Heart right ventricle (tissue), 16 donors: ENCODE measurements at regions not wholly inside any gene's neighbourhood (a gene's known extent, or its start where the extent isn't known, plus 50 kb on each side); places are given as distances from the start of the nearest gene placed in this dataset.
"Not testable (repeated sequence)": the region's sequence is repeated elsewhere in the genome, so short reads cannot be mapped to it uniquely, and the experiment has no call there.

Experiments
- ATAC-seq, 8 donors: fragments of 200-7000 bp; cut with Tn5 transposase; one replicate each; pipeline ENCODE4 v1.9.1; 2020; ENCODE audit warnings: mild to moderate bottlenecking in 8 of 8, moderate library complexity in 8 of 8, moderate number of reproducible peaks in 1 of 8
- DNase-seq, 2 donors: peaks; one replicate each; pipeline ENCODE4 v3.0.0-alpha.2; 2020
- H3K27ac ChIP-seq, 10 donors: fragments of 200-600 bp; sonication (generic) in 2 of 10; one replicate each; pipeline versions ENCODE4 v1.5.0 to v1.8.0; 2020 to 2022; ENCODE audit warnings: mild to moderate bottlenecking in 3 of 10
- H3K27me3 ChIP-seq, 7 donors: fragments of 200-600 bp; one replicate each; pipeline ENCODE4 v1.8.0; 2021 to 2022; ENCODE audit warnings: mild to moderate bottlenecking in 2 of 7
- H3K36me3 ChIP-seq, 9 donors: fragments of 200-600 bp; sonication (generic) in 1 of 9; one replicate each; pipeline versions ENCODE4 v1.5.0 to v1.8.0; 2020 to 2022; ENCODE audit warnings: mild to moderate bottlenecking in 2 of 9
- H3K4me1 ChIP-seq, 9 donors: fragments of 200-600 bp; sonication (generic) in 1 of 9; one replicate each; pipeline versions ENCODE4 v1.5.0 to v1.8.0; 2020 to 2022; ENCODE audit warnings: mild to moderate bottlenecking in 4 of 9
- H3K4me3 ChIP-seq, 10 donors: fragments of 200-600 bp; sonication (generic) in 2 of 10; one replicate each; pipeline versions ENCODE4 v1.5.0 to v1.8.0; 2020 to 2022; ENCODE audit warnings: mild to moderate bottlenecking in 7 of 10, moderate library complexity in 2 of 10
- H3K9me3 ChIP-seq, 11 donors: fragments of 200-600 bp in 10 of 11; sonication (generic) in 2 of 11; one replicate each; pipeline versions ENCODE4 v1.5.0 to v1.8.0; 2013 to 2022; ENCODE audit warnings: mild to moderate bottlenecking in 2 of 11, control low read depth in 1 of 11, moderate library complexity in 1 of 11
- WGBS, 2 donors: extraction: QIAGEN DNeasy Blood & Tissue Kit; methylation state at CpG; one replicate each; pipeline ENCODE4 v1.1.7; 2013; ENCODE audit warnings: inconsistent platforms in 1 of 2; 5-methylcytosine and 5-hydroxymethylcytosine counted together
- intact Hi-C, 10 donors: fragments of 100-400 bp; cut with DNase I; formaldehyde crosslinking; loops; one replicate each; pipeline versions ENCODE4 v1.11.1 to v1.14.2; 2022
- TF ChIP-seq, protein P1 (sequence below), 9 donors: fragments of 200-600 bp; sonication (generic) in 2 of 9; IDR thresholded peaks; one replicate each; pipeline versions ENCODE4 v1.5.0 to v1.8.0; 2021 to 2022; ENCODE audit warnings: antibody characterized with exemption in 9 of 9, mild to moderate bottlenecking in 5 of 9, moderate library complexity in 1 of 9
- donor health status: Arrhythmogenic right ventricular cardiomyopathy.
- donor health status: ischemic (EF 13 %, LVEDD 7.1; RV severe dilation, severe dysfunction).
- donor health status: healthy with polysubstance abuse.
- donor health status: DM: no; HTN: yes; CAD: no.
- donor health status: DM: no; HTN: no; CAD: no.
- donor health status: ischemic (EF 25% LVEDD 6.9; RV normal size, moderate dysfunction).
- donor health status: ischemic (EF 25% LVEDD 5.7; RV mildly dilated, moderate dysfunction).
- donor health status: healthy.
- donor health status: DM: yes; HTN: yes; CAD: no.
- donor health status: Ischemic cardiomyopathy.
- donor health status: ischemic (EF 35%, LVEDD 5.7; RV mildly dilated, moderate dysfunction).
- donor health status: nonischemic (EF 11% LVEDD 7.7; RV severe dilation, severe dysfunction).
- donor health status: DM: yes; HTN: yes; CAD: no.
- donor health status: PGD.
- donor health status: ischemic (EF 29% LVEDD 5.4; RV normal size, mild dysfunction).
- donor health status: nonischemic (EF 23%, LVEDD 6.1; RV moderate dilation, normal function).

GRCh38 chr17:22373911-22374310 lies 681.6 kb downstream of the KCNJ18 start:
- DNase-seq (no peak), ATAC-seq (no peak)
- 46 to 59% methylated on average over 6 of the region's 6 CpGs for WGBS, 2 donors
- Histone ChIP-seq H3K4me1 (no peaks in the 10 kb centered on the region), H3K4me3 (no peak overlapping the region), H3K27me3 (no peaks in the 10 kb centered on the region), H3K36me3 (no peaks in the 10 kb centered on the region), H3K27ac (no peak overlapping the region), H3K9me3 (peaks cover 0 to 41% (median 0%) of the 10 kb centered on the region in 11 donors)
- intact Hi-C loops = no loop called here
- TF ChIP-seq, protein P1, sequence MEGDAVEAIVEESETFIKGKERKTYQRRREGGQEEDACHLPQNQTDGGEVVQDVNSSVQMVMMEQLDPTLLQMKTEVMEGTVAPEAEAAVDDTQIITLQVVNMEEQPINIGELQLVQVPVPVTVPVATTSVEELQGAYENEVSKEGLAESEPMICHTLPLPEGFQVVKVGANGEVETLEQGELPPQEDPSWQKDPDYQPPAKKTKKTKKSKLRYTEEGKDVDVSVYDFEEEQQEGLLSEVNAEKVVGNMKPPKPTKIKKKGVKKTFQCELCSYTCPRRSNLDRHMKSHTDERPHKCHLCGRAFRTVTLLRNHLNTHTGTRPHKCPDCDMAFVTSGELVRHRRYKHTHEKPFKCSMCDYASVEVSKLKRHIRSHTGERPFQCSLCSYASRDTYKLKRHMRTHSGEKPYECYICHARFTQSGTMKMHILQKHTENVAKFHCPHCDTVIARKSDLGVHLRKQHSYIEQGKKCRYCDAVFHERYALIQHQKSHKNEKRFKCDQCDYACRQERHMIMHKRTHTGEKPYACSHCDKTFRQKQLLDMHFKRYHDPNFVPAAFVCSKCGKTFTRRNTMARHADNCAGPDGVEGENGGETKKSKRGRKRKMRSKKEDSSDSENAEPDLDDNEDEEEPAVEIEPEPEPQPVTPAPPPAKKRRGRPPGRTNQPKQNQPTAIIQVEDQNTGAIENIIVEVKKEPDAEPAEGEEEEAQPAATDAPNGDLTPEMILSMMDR (IDR thresholded peaks at IDR 0.05) = no peak

- DNase-seq (no peak), ATAC-seq (no peak)
- intact Hi-C loops = no loop called here
- Histone ChIP-seq H3K4me1 (no peaks in the 10 kb centered on the region), H3K27me3 (no peaks in the 10 kb centered on the region), H3K36me3 (no peaks in the 10 kb centered on the region), H3K27ac (no peak overlapping the region), H3K4me3 (no peak overlapping the region), H3K9me3 (peaks cover 0 to 41% (median 0%) of the 10 kb centered on the region in 11 donors)
- 73 to 74% methylated on average over 18 of the region's 18 CpGs for WGBS, 2 donors
- TF ChIP-seq, protein P1 (IDR thresholded peaks at IDR 0.05) = no peak
Measured at GRCh38 chr17:22374741-22375140, 682.4 kb downstream of the KCNJ18 start.

- 42 to 81% methylated on average over 8 to 21 of the region's 41 CpGs for WGBS, 2 donors
- H3K36me3 ChIP-seq, H3K27ac ChIP-seq, H3K27me3 ChIP-seq, ATAC-seq, DNase-seq, H3K4me3 ChIP-seq, H3K4me1 ChIP-seq, intact Hi-C loops: not testable (repeated sequence)
- H3K9me3 ChIP-seq = peaks cover 0 to 25% (median 0%) of the 10 kb centered on the region in 11 donors
Measured at GRCh38 chr17:22376747-22377146, 684.4 kb downstream of the KCNJ18 start.

- H3K27me3 ChIP-seq, ATAC-seq, H3K27ac ChIP-seq, H3K4me3 ChIP-seq, H3K4me1 ChIP-seq, H3K36me3 ChIP-seq, intact Hi-C loops, DNase-seq: not testable (repeated sequence)
- 73% methylated on average over 10 of the region's 19 CpGs; no CpG with 5 or more reads in 1 of the 2 donors for WGBS, 2 donors
- H3K9me3 ChIP-seq = peaks cover 0 to 14% (median 0%) of the 10 kb centered on the region in 11 donors
Measured at GRCh38 chr17:22378748-22379147, 686.4 kb downstream of the KCNJ18 start.

DNA sequence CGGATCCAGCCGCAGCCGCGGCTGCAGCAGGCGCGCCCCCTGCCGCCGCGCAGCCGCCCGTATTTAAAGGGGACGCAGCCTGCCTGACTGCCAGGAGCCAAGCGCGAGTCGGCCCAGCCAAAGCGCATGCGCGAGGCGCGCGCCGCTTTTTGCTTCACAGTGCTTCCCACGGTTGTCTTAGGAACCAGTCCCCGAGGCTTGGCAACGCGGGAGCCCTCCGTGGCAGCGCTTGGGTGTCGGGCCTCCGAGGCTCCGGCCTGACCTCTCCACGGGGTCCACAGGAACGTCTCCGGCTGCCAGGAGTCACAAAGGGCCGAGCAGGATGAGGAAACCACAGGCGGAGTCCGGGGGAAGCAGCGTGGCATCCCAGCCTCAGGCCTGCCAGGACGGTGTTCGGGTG lies 689.3 kb downstream of the KCNJ18 start:
- WGBS, 2 donors = 68% methylated on average over 7 of the region's 40 CpGs; no CpG with 5 or more reads in 1 of the 2 donors

GRCh38 chr17:22383772-22384460 lies 691.6 kb downstream of the KCNJ18 start:
- H3K27me3 ChIP-seq, DNase-seq, H3K4me3 ChIP-seq, intact Hi-C loops, H3K27ac ChIP-seq, H3K4me1 ChIP-seq, H3K9me3 ChIP-seq, ATAC-seq, H3K36me3 ChIP-seq: not testable (repeated sequence)
- WGBS, 2 donors = 86% methylated on average over 26 of the region's 60 CpGs; no CpG with 5 or more reads in 1 of the 2 donors

More for the DNA sequence above, 689.3 kb downstream of the KCNJ18 start:
- H3K4me1 ChIP-seq, ATAC-seq, H3K9me3 ChIP-seq, H3K27me3 ChIP-seq, intact Hi-C loops, H3K27ac ChIP-seq, H3K36me3 ChIP-seq, DNase-seq, H3K4me3 ChIP-seq: not testable (repeated sequence)

DNA sequence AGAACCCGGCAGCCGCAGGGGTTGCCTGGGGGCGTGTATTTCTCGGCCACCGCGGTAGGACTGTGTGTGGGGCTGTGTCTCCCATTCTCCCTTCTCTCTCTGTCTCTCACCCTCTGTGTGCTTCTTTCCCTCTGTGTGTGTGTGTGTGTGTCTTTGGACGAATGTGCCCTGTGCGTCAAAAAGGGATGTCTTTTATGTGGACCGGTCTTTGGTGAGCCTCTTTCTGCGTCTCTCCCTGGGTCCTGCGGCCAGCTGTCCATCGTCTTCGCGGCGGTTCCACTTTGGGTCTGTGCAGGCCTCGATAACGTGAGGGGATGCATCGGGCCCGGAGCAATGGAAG lies 692.1 kb downstream of the KCNJ18 start:
- H3K4me3 ChIP-seq, H3K27me3 ChIP-seq, H3K27ac ChIP-seq, H3K36me3 ChIP-seq, H3K9me3 ChIP-seq, H3K4me1 ChIP-seq, ATAC-seq, DNase-seq, intact Hi-C loops: not testable (repeated sequence)
- 88% methylated on average over 3 of the region's 19 CpGs; no CpG with 5 or more reads in 1 of the 2 donors for WGBS, 2 donors

GRCh38 chr17:22398446-22398845 lies 706.1 kb downstream of the KCNJ18 start:
- DNase-seq, H3K27ac ChIP-seq, H3K36me3 ChIP-seq, H3K9me3 ChIP-seq, ATAC-seq, H3K4me3 ChIP-seq, intact Hi-C loops, H3K4me1 ChIP-seq, H3K27me3 ChIP-seq: not testable (repeated sequence)
- 74 to 91% methylated on average over 4 to 8 of the region's 19 CpGs for WGBS, 2 donors

DNA sequence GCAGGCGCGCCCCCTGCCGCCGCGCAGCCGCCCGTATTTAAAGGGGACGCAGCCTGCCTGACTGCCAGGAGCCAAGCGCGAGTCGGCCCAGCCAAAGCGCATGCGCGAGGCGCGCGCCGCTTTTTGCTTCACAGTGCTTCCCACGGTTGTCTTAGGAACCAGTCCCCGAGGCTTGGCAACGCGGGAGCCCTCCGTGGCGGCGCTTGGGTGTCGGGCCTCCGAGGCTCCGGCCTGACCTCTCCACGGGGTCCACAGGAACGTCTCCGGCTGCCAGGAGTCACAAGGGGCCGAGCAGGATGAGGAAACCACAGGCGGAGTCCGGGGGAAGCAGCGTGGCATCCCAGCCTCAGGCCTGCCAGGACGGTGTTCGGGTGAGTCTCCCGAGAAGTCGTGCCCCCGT lies 706.7 kb downstream of the KCNJ18 start:
- intact Hi-C loops, DNase-seq, H3K4me1 ChIP-seq, H3K4me3 ChIP-seq, ATAC-seq, H3K27ac ChIP-seq, H3K27me3 ChIP-seq, H3K9me3 ChIP-seq, H3K36me3 ChIP-seq: not testable (repeated sequence)
- WGBS, 2 donors = no CpG with 5 or more reads among the region's 40 CpGs

GRCh38 chr17:22405080-22405479 lies 712.8 kb downstream of the KCNJ18 start:
- DNase-seq, intact Hi-C loops, H3K4me1 ChIP-seq, H3K36me3 ChIP-seq, H3K27me3 ChIP-seq, ATAC-seq, H3K4me3 ChIP-seq, H3K27ac ChIP-seq: not testable (repeated sequence)
- WGBS, 2 donors = 83 to 89% methylated on average over 10 to 12 of the region's 39 CpGs
- H3K9me3 ChIP-seq = peaks cover 0 to 11% (median 0%) of the 10 kb centered on the region in 11 donors
